ENCODE measurements at regions not wholly inside any gene's neighbourhood (a gene's known extent, or its start where the extent isn't known, plus 50 kb on each side); places are given as distances from the start of the nearest gene placed in this dataset.

GRCh38 chr10:61192042-61192441 is 248.1 kb upstream of the RHOBTB1 start:
- in situ Hi-C loops (cut with HindIII; ENCODE audit: low pct_ligation_motif_present, low sequenced_read_pairs), result no loop called here
- no peak for DNase-seq
- no peak for TF ChIP-seq CTCF (IDR thresholded peaks at IDR 0.05; ENCODE audit: low read depth, low read length, missing control alignments)
- H3K4me3 ChIP-seq (ENCODE audit: low read depth, low read length), result no peak overlapping the region
- H3K27ac ChIP-seq, result no peak overlapping the region
- no peaks in the 10 kb centered on the region for H3K36me3 ChIP-seq (replicated peaks)
- H3K27me3 ChIP-seq (replicated peaks), result no peaks in the 10 kb centered on the region

DNA sequence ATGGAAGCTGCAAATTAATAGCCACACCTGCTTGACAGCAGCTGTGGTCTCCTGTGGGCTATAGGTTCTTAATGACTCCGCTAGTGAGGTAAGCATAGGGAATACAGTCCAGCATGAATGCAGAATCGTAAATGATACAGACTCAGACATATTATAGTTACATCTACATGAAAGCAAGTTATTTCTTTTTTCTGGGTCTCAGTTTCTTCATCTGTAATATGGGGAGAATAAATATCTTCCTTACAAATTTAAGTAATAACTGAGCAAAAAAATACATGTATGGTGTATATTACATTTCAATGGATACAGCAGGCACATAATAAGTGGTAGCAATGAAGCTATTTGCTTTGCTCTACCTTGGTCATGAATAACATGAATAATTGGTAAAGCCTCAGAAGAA is 245.9 kb upstream of the RHOBTB1 start:
- no peaks in the 10 kb centered on the region for H3K36me3 ChIP-seq (replicated peaks)
- no peaks in the 10 kb centered on the region for H3K27me3 ChIP-seq (replicated peaks)
- TF ChIP-seq CTCF (IDR thresholded peaks at IDR 0.05; ENCODE audit: low read depth, low read length, missing control alignments), result no peak
- no peak for DNase-seq
- in situ Hi-C loops (cut with HindIII; ENCODE audit: low pct_ligation_motif_present, low sequenced_read_pairs), result no loop called here
- no peak overlapping the region for H3K27ac ChIP-seq
- no peak overlapping the region for H3K4me3 ChIP-seq (ENCODE audit: low read depth, low read length)

GRCh38 chr10:61188691-61189090 is 244.7 kb upstream of the RHOBTB1 start:
- Histone ChIP-seq H3K27me3 (replicated peaks) (no peaks in the 10 kb centered on the region), H3K36me3 (replicated peaks) (no peaks in the 10 kb centered on the region), H3K27ac (no peak overlapping the region), H3K4me3 (ENCODE audit: low read depth, low read length) (no peak overlapping the region)
- DNase-seq, result no peak
- in situ Hi-C loops (cut with HindIII; ENCODE audit: low pct_ligation_motif_present, low sequenced_read_pairs), result no loop called here
- no peak for TF ChIP-seq CTCF (IDR thresholded peaks at IDR 0.05; ENCODE audit: low read depth, low read length, missing control alignments)

- in situ Hi-C loops (cut with HindIII; ENCODE audit: low pct_ligation_motif_present, low sequenced_read_pairs), result no loop called here
- TF ChIP-seq CTCF (IDR thresholded peaks at IDR 0.05; ENCODE audit: low read depth, low read length, missing control alignments), result no peak
- no peak for DNase-seq
- Histone ChIP-seq H3K4me3 (ENCODE audit: low read depth, low read length) (no peak overlapping the region), H3K36me3 (replicated peaks) (no peaks in the 10 kb centered on the region), H3K27me3 (replicated peaks) (no peaks in the 10 kb centered on the region), H3K27ac (no peak overlapping the region)
Measured at GRCh38 chr10:61188101-61188500, 244.1 kb upstream of the RHOBTB1 start.

DNA sequence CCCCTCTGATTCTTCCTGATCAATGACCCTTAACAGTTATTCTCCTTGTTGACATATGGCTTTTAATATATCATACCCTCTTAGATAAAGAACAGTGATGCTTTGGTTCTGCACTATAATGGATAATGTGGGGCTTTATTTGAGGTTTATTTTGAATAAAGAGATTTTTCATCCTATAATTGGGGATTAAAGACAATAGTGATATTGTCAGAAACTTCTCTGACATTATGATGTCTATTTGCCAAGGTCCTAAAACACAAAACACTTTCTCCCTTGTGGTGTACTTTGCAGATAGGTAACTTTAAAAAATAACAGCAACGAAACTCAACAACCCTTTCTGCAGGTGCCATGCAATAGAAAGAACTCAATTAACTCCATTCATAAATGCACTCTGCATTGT is 243.6 kb upstream of the RHOBTB1 start:
- no peak for TF ChIP-seq CTCF (IDR thresholded peaks at IDR 0.05; ENCODE audit: low read depth, low read length, missing control alignments)
- no peak overlapping the region for H3K27ac ChIP-seq
- H3K36me3 ChIP-seq (replicated peaks), result no peaks in the 10 kb centered on the region
- in situ Hi-C loops (cut with HindIII; ENCODE audit: low pct_ligation_motif_present, low sequenced_read_pairs), result no loop called here
- no peak for DNase-seq
- H3K27me3 ChIP-seq (replicated peaks), result no peaks in the 10 kb centered on the region
- H3K4me3 ChIP-seq (ENCODE audit: low read depth, low read length), result no peak overlapping the region

DNA sequence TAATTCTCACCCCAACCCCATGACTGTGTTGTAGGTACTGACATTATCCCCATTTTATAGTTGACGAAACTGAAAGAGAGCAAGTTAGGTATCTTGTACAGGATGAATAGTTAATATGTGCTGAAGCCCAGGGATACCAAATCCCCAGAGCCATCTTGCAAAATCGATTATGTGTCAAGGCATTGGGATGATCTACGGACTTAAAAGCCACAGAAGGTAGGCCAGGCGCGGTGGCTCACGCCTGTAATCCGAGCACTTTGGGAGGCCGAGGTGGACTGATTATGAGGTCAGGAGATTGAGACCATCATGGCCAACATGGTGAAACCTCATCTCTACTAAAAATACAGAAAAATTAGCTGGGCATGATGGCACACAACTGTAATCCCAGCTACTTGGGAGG is 242.4 kb upstream of the RHOBTB1 start:
- Histone ChIP-seq H3K4me3 (ENCODE audit: low read depth, low read length) (no peak overlapping the region), H3K27me3 (replicated peaks) (no peaks in the 10 kb centered on the region), H3K27ac (no peak overlapping the region), H3K36me3 (replicated peaks) (no peaks in the 10 kb centered on the region)
- in situ Hi-C loops (cut with HindIII; ENCODE audit: low pct_ligation_motif_present, low sequenced_read_pairs), result no loop called here
- DNase-seq, result no peak
- no peak for TF ChIP-seq CTCF (IDR thresholded peaks at IDR 0.05; ENCODE audit: low read depth, low read length, missing control alignments)
